EL (cell line): ENCODE measurements at regions not wholly inside any gene's neighbourhood (a gene's known extent, or its start where the extent isn't known, plus 50 kb on each side); places are given as distances from the start of the nearest gene placed in this dataset.

Experiments
- DNase-seq: peaks from one replicate; pipeline ENCODE4 v3.0.0-alpha.2; 2016

GRCh38 chr4:17336069-17336468 is 175.8 kb downstream of the QDPR start:
- no peak for DNase-seq

- no peak for DNase-seq
These were observed 176.5 kb downstream of the QDPR start for GRCh38 chr4:17335371-17335770.

DNA sequence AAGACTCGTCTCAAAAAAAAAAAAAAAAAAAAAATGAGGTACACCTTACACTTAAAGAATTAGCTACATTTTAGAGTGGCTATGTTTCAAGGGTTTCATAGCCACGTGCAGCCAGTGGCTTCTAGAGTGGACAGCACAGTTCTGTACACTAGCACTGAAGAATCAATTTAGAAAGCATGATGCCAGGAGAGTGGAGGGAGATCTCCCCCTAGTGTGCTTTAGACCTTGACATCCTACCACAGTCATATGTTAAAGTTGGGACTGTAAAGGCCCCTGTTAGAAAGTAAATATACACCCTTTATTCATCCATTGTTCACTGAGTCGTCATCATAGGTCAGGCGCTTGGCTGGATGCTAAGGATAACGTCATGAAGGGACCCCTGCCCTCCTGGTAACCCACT is 179.4 kb downstream of the QDPR start:
- no peak for DNase-seq

GRCh38 chr4:17329046-17329445 is 182.8 kb downstream of the QDPR start:
- DNase-seq: no peak

DNA sequence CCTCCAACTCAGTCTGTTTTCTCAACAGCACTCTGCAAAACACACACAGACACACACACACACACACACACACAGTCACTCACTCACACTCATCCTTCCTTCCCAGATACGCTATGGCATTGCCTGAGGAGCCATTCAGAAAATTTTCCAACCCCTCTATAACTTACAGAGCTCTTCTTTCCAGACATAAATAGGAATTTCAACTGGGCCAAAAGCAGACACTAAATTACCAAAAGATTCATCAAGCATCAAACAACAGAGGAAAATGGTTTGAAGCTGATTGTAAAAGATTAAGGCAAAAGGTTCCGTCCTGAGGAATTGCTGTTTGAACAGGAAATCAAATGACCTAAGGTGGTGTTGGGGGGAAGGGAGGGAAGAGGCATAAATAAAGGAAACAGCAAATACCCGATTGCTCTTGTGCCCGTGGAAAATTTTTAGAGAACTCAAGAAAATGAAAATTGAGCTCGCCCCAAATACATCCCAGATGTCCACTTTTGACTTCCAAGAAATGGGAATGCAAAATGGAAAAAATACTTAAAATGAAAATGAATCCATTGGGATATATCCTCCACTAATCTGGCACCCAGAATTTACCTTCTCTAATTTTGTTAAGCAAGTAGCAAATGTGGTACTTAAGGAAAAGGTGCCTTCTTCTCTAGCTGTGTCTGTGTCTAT is 183.6 kb downstream of the QDPR start:
- DNase-seq: no peak

GRCh38 chr4:17327591-17327990 is 184.3 kb downstream of the QDPR start:
- DNase-seq: no peak

GRCh38 chr4:17326756-17327155 is 185.1 kb downstream of the QDPR start:
- DNase-seq: no peak

GRCh38 chr4:17325098-17325497 is 186.8 kb downstream of the QDPR start:
- no peak for DNase-seq

DNA sequence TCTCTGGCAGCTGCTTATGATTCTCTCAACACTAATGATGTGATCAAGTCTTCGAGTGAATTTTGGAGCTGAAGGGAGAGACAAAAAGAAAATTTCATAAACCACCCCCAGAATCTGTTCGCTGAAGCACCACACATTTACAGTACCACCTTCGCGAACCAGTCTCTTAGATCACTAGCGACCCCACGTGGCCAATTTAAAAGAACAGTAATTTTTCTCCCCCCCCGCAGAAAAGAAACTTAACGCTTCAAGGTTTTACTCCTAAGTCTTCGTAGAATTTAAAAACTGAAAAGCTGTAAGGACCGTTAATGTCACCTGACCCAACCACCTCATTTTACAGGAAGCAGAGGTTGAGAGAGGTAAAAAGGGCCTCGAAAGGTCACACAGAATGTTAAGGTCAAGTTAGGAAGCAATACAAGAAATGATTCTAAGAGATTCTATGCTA is 187.5 kb downstream of the QDPR start:
- DNase-seq: peak; percentile 67

DNA sequence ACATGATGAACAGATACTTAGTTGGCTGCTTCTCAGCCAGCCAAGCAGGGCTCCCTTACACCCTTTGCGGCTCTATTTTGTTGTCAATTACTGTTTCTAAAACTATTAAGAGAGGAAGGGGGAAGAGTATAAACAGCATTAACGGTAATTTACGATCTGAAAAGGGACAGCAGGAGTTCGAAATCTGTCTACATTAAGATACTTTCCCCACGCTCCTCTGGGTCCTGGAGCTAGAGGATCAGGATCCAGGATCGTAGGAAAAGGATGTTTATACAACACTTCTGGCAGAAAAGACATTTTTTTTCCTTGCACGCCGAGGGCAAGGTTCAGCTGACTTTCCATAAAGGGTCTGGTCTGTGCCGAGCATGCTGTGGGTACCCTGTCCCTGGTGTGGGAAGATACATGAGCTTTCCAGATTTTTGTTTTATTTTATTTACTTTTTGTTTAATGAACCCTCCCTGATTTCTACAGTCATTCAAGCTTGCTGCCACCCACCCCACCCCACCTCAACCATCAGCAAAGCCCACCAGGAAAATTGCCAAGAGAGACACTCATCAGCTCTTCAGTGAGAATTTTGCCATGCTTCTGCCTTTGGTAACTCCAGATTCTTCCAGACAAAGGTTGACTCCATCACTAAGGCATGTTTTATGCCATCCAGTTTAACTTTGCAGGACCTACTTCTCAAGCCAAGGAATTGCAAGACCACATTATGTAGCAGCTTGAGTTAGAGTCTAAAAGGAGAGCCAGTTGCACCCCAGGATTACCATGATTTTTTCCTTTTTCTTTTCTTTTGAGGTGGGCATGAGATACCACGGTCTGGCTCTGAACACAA is 188.1 kb downstream of the QDPR start:
- DNase-seq: peak; percentile 48

- no peak for DNase-seq
These were observed 189.4 kb downstream of the QDPR start for GRCh38 chr4:17322514-17322913.

- no peak for DNase-seq
These were observed 191.8 kb downstream of the QDPR start for GRCh38 chr4:17320046-17320445.

GRCh38 chr4:17317526-17317925 is 194.4 kb downstream of the QDPR start:
- DNase-seq: no peak

GRCh38 chr4:17316566-17316965 is 195.3 kb downstream of the QDPR start:
- peak; percentile 64 for DNase-seq

- no peak for DNase-seq
These were observed 196.4 kb downstream of the QDPR start for GRCh38 chr4:17315459-17315858.

DNA sequence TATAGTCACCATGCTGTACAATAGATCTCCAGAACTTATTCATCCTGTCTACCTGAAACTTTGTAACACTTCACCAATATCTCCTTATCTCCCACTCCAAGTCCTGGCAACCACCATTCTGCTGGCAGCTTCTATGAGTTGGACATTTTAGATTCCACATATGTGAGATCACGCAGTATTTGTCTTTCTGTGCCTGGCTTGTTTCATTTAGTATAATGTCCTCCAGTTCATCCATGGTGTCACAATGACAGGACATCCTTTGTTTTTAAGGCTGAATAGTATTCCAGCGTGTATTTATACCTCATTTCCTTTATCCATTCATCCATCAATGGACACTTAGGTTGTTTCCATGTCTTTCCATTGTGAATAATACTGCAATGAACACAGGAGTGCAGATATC is 198.7 kb downstream of the QDPR start:
- no peak for DNase-seq

GRCh38 chr4:17310269-17310652 is 201.6 kb downstream of the QDPR start:
- DNase-seq: peak; percentile 70

GRCh38 chr4:17309567-17310268 is 202.2 kb downstream of the QDPR start:
- DNase-seq: peak; percentile 54

- DNase-seq: no peak
These were observed 210.0 kb downstream of the QDPR start for GRCh38 chr4:17301869-17302268.

GRCh38 chr4:17301266-17301665 is 210.6 kb downstream of the QDPR start:
- no peak for DNase-seq

- DNase-seq: no peak
These were observed 214.7 kb downstream of the QDPR start for GRCh38 chr4:17296921-17297890.

DNA sequence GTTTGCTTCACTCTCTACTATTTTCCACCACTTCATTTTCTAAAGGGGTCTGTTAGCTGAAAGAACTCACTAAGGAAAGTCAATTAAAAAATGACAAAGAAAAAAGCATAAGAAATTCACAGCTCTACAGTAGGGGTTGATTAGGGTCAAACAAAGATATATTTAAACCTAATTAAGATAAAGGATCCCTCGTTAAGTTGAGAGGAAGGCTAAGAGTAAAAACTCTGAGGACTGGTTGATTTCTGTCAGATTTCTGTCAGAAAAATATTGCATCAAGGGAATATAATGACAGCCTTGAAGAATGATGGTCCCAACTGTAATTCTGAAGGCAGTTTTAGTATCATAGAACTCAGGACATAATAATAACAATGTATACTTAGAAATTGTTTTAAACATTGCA is 218.0 kb downstream of the QDPR start:
- no peak for DNase-seq

DNA sequence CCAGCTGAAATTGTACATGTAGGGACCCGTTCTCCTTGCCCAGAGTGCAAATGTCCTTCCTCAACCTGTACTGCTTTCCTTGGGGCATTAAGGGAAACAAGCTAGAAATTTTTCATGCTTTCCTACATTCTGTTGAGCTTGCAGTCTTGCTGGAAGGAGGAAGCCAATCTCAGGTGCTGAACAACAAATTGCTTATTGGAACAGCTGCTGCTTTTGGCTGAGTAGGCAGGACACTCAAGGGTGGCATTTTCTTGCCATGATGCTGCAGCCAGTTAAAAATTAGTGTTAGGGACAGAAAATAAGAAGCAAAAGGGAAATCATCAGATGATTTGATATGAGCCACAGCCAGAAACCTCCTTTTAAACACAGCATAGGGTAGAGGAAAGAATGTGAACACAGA is 223.7 kb downstream of the QDPR start:
- DNase-seq: no peak
